Left ventricle myocardium inferior (tissue), 1 donor: ENCODE measurements at regions not wholly inside any gene's neighbourhood (a gene's known extent, or its start where the extent isn't known, plus 50 kb on each side); places are given as distances from the start of the nearest gene placed in this dataset.

Experiments
- DNase-seq: peaks from one replicate; pipeline ENCODE4 v3.0.0-alpha.2; 2020
- H3K27ac ChIP-seq: fragments of 200-600 bp; replicated peaks from 2 replicates; pipeline ENCODE4 v1.8.0; 2021
- H3K27me3 ChIP-seq: fragments of 200-600 bp; 2 replicates; pipeline ENCODE4 v1.8.0; 2021; ENCODE audit warnings: low read depth
- H3K36me3 ChIP-seq: fragments of 200-600 bp; 2 replicates; pipeline ENCODE4 v1.8.0; 2021
- H3K4me1 ChIP-seq: fragments of 200-600 bp; 2 replicates; pipeline ENCODE4 v1.8.0; 2021
- H3K4me3 ChIP-seq: fragments of 200-600 bp; 2 replicates; pipeline ENCODE4 v1.8.0; 2021; ENCODE audit warnings: mild to moderate bottlenecking, moderate library complexity
- H3K9me3 ChIP-seq: fragments of 200-600 bp; replicated peaks from 2 replicates; pipeline ENCODE4 v1.8.0; 2021
- CTCF ChIP-seq: fragments of 200-600 bp; IDR thresholded peaks from 2 replicates; pipeline ENCODE4 v1.8.0; 2021; ENCODE audit warnings: antibody characterized with exemption, mild to moderate bottlenecking, borderline replicate concordance
- intact Hi-C: fragments of 100-400 bp; cut with micrococcal nuclease; formaldehyde crosslinking; loops from one replicate; pipeline ENCODE4 v1.11.0; 2022
- donor health status: DM: no; HTN: yes; CAD: no; lungs with severe emphysema.

GRCh38 chr2:15860051-15860663 lies 80.2 kb upstream of the MYCN start:
- Histone ChIP-seq H3K27ac (no peak overlapping the region), H3K9me3 (no peaks in the 10 kb centered on the region), H3K4me1 (no peaks in the 10 kb centered on the region)

GRCh38 chr2:15860760-15861159 lies 79.6 kb upstream of the MYCN start:
- Histone ChIP-seq H3K27me3 (peaks cover 21% of the 10 kb centered on the region), H3K4me3 (no peak overlapping the region), H3K36me3 (no peaks in the 10 kb centered on the region), H3K4me1 (no peaks in the 10 kb centered on the region), H3K27ac (no peak overlapping the region), H3K9me3 (no peaks in the 10 kb centered on the region)
- TF ChIP-seq CTCF = no peak
- intact Hi-C loops = no loop called here
- DNase-seq = no peak

More at GRCh38 chr2:15860051-15860663, 80.2 kb upstream of the MYCN start:
- no peak for DNase-seq
- TF ChIP-seq CTCF = no peak
- Histone ChIP-seq H3K36me3 (no peaks in the 10 kb centered on the region), H3K4me3 (no peak overlapping the region), H3K27me3 (peaks cover 21% of the 10 kb centered on the region)
- intact Hi-C loops = no loop called here

GRCh38 chr2:15861172-15861822 lies 79.1 kb upstream of the MYCN start:
- no peaks in the 10 kb centered on the region for H3K4me1 ChIP-seq
- DNase-seq = no peak
- no peak overlapping the region for H3K4me3 ChIP-seq
- no peaks in the 10 kb centered on the region for H3K36me3 ChIP-seq
- no peak overlapping the region for H3K27ac ChIP-seq
- H3K9me3 ChIP-seq = no peaks in the 10 kb centered on the region
- peaks cover 21% of the 10 kb centered on the region for H3K27me3 ChIP-seq
- intact Hi-C loops = no loop called here
- no peak for TF ChIP-seq CTCF

GRCh38 chr2:15861898-15862297 lies 78.5 kb upstream of the MYCN start:
- Histone ChIP-seq H3K36me3 (no peaks in the 10 kb centered on the region), H3K9me3 (no peaks in the 10 kb centered on the region), H3K27ac (no peak overlapping the region), H3K4me3 (no peak overlapping the region), H3K4me1 (no peaks in the 10 kb centered on the region), H3K27me3 (peaks cover 21% of the 10 kb centered on the region)
- intact Hi-C loops = no loop called here
- no peak for TF ChIP-seq CTCF
- no peak for DNase-seq

GRCh38 chr2:15863089-15863488 lies 77.3 kb upstream of the MYCN start:
- intact Hi-C loops = no loop called here
- DNase-seq = no peak
- H3K4me3 ChIP-seq = no peak overlapping the region
- no peaks in the 10 kb centered on the region for H3K36me3 ChIP-seq
- no peaks in the 10 kb centered on the region for H3K4me1 ChIP-seq
- H3K27me3 ChIP-seq = peaks cover 12% of the 10 kb centered on the region
- peaks cover 8% of the 10 kb centered on the region for H3K9me3 ChIP-seq
- TF ChIP-seq CTCF = no peak
- H3K27ac ChIP-seq = no peak overlapping the region
